Mammary epithelial cell (primary cell): ENCODE measurements at regions not wholly inside any gene's neighbourhood (a gene's known extent, or its start where the extent isn't known, plus 50 kb on each side); places are given as distances from the start of the nearest gene placed in this dataset.

Source experiments
- CTCF ChIP-seq, 2 donors: IDR thresholded peaks in 1 of 2; conservative IDR thresholded peaks in 1 of 2; 2 replicates each; pipeline ENCODE4 v1.5.1; 2011 to 2012; ENCODE audit warnings: inconsistent platforms in 2 of 2, low read length in 2 of 2, mild to moderate bottlenecking in 2 of 2, control low read depth in 1 of 2, low read depth in 1 of 2; ENCODE audit not compliant: insufficient read depth in 1 of 2; ENCODE audit errors: extremely low read depth in 1 of 2
- EZH2 ChIP-seq: IDR thresholded peaks from 2 replicates; pipeline ENCODE4 v1.6.1; 2012; ENCODE audit warnings: low read length, inconsistent platforms, borderline replicate concordance

- TF ChIP-seq CTCF (conservative IDR thresholded peaks at IDR 0.05 in 1 of 2, IDR thresholded peaks at IDR 0.05 in 1 of 2; ENCODE audit: extremely low read depth in 1 of 2, insufficient read depth in 1 of 2, low read depth in 1 of 2, low read length in 2 of 2) (no peak), EZH2 (no peak)
Measured at GRCh38 chr16:51919736-51920135, 627.2 kb downstream of the TOX3 start.
